OCI-LY7 (cell line): ENCODE measurements at regions not wholly inside any gene's neighbourhood (a gene's known extent, or its start where the extent isn't known, plus 50 kb on each side); places are given as distances from the start of the nearest gene placed in this dataset.

Experiments
- EZH2phosphoT487 ChIP-seq: fragments of 200-600 bp; sonication (generic); IDR thresholded peaks from 2 replicates; pipeline ENCODE4 v1.6.1; 2018; ENCODE audit warnings: low read depth, borderline replicate concordance, mild to moderate bottlenecking, mixed run types, antibody characterized with exemption, low read length, moderate library complexity, mixed read lengths
- TF ChIP-seq, protein P1 (sequence below): fragments of 200-600 bp; sonication (generic); conservative IDR thresholded peaks from 2 replicates; pipeline ENCODE4 v1.5.1; 2014; ENCODE audit warnings: mild to moderate bottlenecking, antibody characterized with exemption, low read length, moderate library complexity, mixed read lengths

DNA sequence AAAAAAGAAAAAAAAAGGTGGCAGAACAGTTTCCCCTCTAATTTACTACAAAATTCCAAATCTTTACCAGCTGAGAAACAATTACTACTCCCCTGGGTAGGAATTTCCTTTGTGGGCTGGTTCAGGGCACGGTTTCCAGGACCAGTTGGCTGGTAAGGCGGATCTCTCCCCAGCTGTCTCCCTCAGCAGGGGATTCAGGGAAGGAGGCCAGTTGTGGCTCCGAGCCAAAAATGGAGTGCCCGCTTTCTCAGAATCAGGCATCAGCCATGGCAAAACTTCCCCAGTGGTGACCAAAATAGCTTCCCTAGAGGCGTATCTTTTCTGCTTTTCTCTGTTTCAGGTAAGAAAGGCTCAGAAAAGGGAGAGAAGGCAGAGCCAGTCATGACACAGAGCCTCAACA is 91.2 kb downstream of the ZNF22 start:
- TF ChIP-seq, protein P1, sequence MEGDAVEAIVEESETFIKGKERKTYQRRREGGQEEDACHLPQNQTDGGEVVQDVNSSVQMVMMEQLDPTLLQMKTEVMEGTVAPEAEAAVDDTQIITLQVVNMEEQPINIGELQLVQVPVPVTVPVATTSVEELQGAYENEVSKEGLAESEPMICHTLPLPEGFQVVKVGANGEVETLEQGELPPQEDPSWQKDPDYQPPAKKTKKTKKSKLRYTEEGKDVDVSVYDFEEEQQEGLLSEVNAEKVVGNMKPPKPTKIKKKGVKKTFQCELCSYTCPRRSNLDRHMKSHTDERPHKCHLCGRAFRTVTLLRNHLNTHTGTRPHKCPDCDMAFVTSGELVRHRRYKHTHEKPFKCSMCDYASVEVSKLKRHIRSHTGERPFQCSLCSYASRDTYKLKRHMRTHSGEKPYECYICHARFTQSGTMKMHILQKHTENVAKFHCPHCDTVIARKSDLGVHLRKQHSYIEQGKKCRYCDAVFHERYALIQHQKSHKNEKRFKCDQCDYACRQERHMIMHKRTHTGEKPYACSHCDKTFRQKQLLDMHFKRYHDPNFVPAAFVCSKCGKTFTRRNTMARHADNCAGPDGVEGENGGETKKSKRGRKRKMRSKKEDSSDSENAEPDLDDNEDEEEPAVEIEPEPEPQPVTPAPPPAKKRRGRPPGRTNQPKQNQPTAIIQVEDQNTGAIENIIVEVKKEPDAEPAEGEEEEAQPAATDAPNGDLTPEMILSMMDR, result no peak
- no peak for TF ChIP-seq EZH2phosphoT487
